B cell (primary cell): ENCODE measurements at regions not wholly inside any gene's neighbourhood (a gene's known extent, or its start where the extent isn't known, plus 50 kb on each side); places are given as distances from the start of the nearest gene placed in this dataset.

Experiments used
- ATAC-seq: fragments of 200-7000 bp; cut with Tn5 transposase; one replicate; pipeline ENCODE4 v1.10.0; 2021; ENCODE audit warnings: low read depth, mild to moderate bottlenecking, moderate number of reproducible peaks, moderate library complexity
- CTCF ChIA-PET: fragments of 350-600 bp; sonication (Branson Sonifier 250); formaldehyde crosslinking; loops from one replicate; lab custom pipeline; 2021; ENCODE audit warnings: antibody characterized with exemption, inconsistent platforms; lab: Charles Lee
- POLR2A ChIA-PET: fragments of 350-600 bp; sonication (Branson Sonifier 250); formaldehyde crosslinking; loops from one replicate; lab custom pipeline; 2021; ENCODE audit warnings: antibody characterized with exemption; lab: Charles Lee
- DNase-seq: peaks from one replicate; pipeline ENCODE4 v3.0.0; 2013
- H2AFZ ChIP-seq: 2 replicates; pipeline ENCODE4 v1.6.1; 2012; ENCODE audit warnings: mild to moderate bottlenecking, low read depth, low read length; ENCODE audit not compliant: insufficient read depth, poor library complexity, severe bottlenecking
- H3K27ac ChIP-seq, 2 donors: 1 replicate in 1 of 2; 2 replicates in 1 of 2; pipeline ENCODE4 v1.5.1; 2012 to 2013; ENCODE audit warnings: low read length in 2 of 2, mild to moderate bottlenecking in 2 of 2, moderate library complexity in 1 of 2
- H3K27me3 ChIP-seq, 4 experiments: fragments of 200-600 bp in 1 of 4; sonication (generic) in 1 of 4; replicated peaks in 1 of 4; 1 replicate in 2 of 4; 2 replicates in 2 of 4; pipeline versions ENCODE4 v1.6.1 to v1.7.0; 2013 to 2016; ENCODE audit warnings: low read length in 3 of 4, mild to moderate bottlenecking in 2 of 4, mixed read lengths in 1 of 4, moderate library complexity in 1 of 4; ENCODE audit not compliant: insufficient read depth in 4 of 4, control insufficient read depth in 3 of 4; ENCODE audit errors: control extremely low read depth in 1 of 4
- H3K36me3 ChIP-seq, 2 experiments: replicated peaks in 1 of 2; 1 replicate in 1 of 2; 2 replicates in 1 of 2; pipeline versions ENCODE4 v1.6.1 to v1.7.1; 2013; ENCODE audit warnings: low read length in 1 of 2; ENCODE audit not compliant: insufficient read depth in 2 of 2, control insufficient read depth in 1 of 2; ENCODE audit errors: control extremely low read depth in 1 of 2, extremely low read depth in 1 of 2
- H3K4me1 ChIP-seq, 2 donors: fragments of 200-600 bp in 1 of 2; sonication (generic) in 1 of 2; 1 replicate in 1 of 2; 2 replicates in 1 of 2; pipeline versions ENCODE4 v1.5.1 to v1.6.1; 2013 to 2017; ENCODE audit warnings: low read length in 2 of 2; ENCODE audit not compliant: control insufficient read depth in 2 of 2, insufficient read depth in 2 of 2
- H3K4me2 ChIP-seq: replicated peaks from 2 replicates; pipeline ENCODE3; 2012; ENCODE audit warnings: mild to moderate bottlenecking, low read depth, low read length; ENCODE audit not compliant: poor library complexity, severe bottlenecking
- H3K4me3 ChIP-seq, 5 experiments: fragments of 200-600 bp in 1 of 5; sonication (generic) in 1 of 5; 1 replicate in 3 of 5; 2 replicates in 2 of 5; pipeline versions ENCODE4 v1.5.1 to v1.7.0; 2011 to 2016; ENCODE audit warnings: low read length in 4 of 5, mild to moderate bottlenecking in 4 of 5, low read depth in 2 of 5, control low read depth in 1 of 5, moderate library complexity in 1 of 5; ENCODE audit not compliant: insufficient read depth in 1 of 5; ENCODE audit errors: control extremely low read depth in 1 of 5, extremely low read depth in 1 of 5
- H3K79me2 ChIP-seq: fragments of 200-600 bp; sonication (generic); one replicate; pipeline ENCODE4 v1.6.0; 2016; ENCODE audit warnings: low read length; ENCODE audit not compliant: control insufficient read depth, insufficient read depth
- H3K9ac ChIP-seq: fragments of 200-600 bp; sonication (generic); 2 replicates; pipeline ENCODE4 v1.6.1; 2017; ENCODE audit warnings: mild to moderate bottlenecking, low read length, moderate library complexity
- H3K9me3 ChIP-seq, 3 donors: one replicate each; pipeline versions ENCODE4 v1.6.1 to v1.7.1; 2013; ENCODE audit warnings: low read length in 2 of 3; ENCODE audit not compliant: control insufficient read depth in 2 of 3, insufficient read depth in 1 of 3; ENCODE audit errors: control extremely low read depth in 1 of 3
- H4K20me1 ChIP-seq: 2 replicates; pipeline ENCODE4 v1.6.0; 2012; ENCODE audit warnings: mild to moderate bottlenecking, low read length; ENCODE audit not compliant: insufficient read depth, control insufficient read depth, poor library complexity, severe bottlenecking
- H3K27ac Mint-ChIP-seq: one replicate; pipeline ENCODE4 v1.8.0; 2021; ENCODE audit warnings: mixed read lengths
- H3K27me3 Mint-ChIP-seq: one replicate; pipeline ENCODE4 v1.8.0; 2021; ENCODE audit warnings: mixed read lengths
- H3K4me1 Mint-ChIP-seq: one replicate; pipeline ENCODE4 v1.8.0; 2021; ENCODE audit warnings: mixed read lengths
- H3K4me3 Mint-ChIP-seq: one replicate; pipeline ENCODE4 v1.8.0; 2021; ENCODE audit warnings: mixed read lengths
- H3K9me3 Mint-ChIP-seq: one replicate; pipeline ENCODE4 v1.8.0; 2022; ENCODE audit warnings: mixed read lengths; ENCODE audit not compliant: insufficient read depth
- EZH2 ChIP-seq: IDR thresholded peaks from 2 replicates; pipeline ENCODE4 v1.6.1; 2012; ENCODE audit warnings: borderline replicate concordance, low read depth, mild to moderate bottlenecking, moderate library complexity, low read length; ENCODE audit not compliant: insufficient read depth, poor library complexity, severe bottlenecking
- WGBS: methylation state at CpG from one replicate; pipeline ENCODE4 v1.1.5; 2013; ENCODE audit warnings: missing lambda C conversion rate; ENCODE audit not compliant: insufficient coverage; 5-methylcytosine and 5-hydroxymethylcytosine counted together
- intact Hi-C: fragments of 100-400 bp; cut with micrococcal nuclease; formaldehyde crosslinking; loops from one replicate; pipeline ENCODE4 v1.10.0; 2022
- TF ChIP-seq, protein P1 (sequence below): fragments of 200-600 bp; IDR thresholded peaks from one replicate; pipeline ENCODE4 v1.8.0; 2022; ENCODE audit warnings: antibody characterized with exemption, mild to moderate bottlenecking

GRCh38 chr14:101137234-101137633 is 233.7 kb upstream of the RTL1 start:
- Histone ChIP-seq H3K79me2 (no peaks in the 10 kb centered on the region), H3K36me3 (no peaks in the 10 kb centered on the region), H3K27me3 (peaks cover 0 to 2% (median 0%) of the 10 kb centered on the region in 4 experiments), H3K9ac (no peak overlapping the region), H3K9me3 (peaks cover 3 to 19% (median 6%) of the 10 kb centered on the region in 3 donors), H3K4me2 (no peak overlapping the region), H4K20me1 (no peaks in the 10 kb centered on the region), H3K4me3 (no peak overlapping the region), H3K27ac (no peak overlapping the region), H3K4me1 (no peaks in the 10 kb centered on the region), H2AFZ (no peak overlapping the region)
- H3K4me3 Mint-ChIP-seq, result no peak overlapping the region
- no peak overlapping the region for H3K27ac Mint-ChIP-seq
- ATAC-seq (no peak), DNase-seq (no peak)
- POLR2A ChIA-PET, result no interaction called here
- intact Hi-C loops, result no loop called here
- no peaks in the 10 kb centered on the region for H3K4me1 Mint-ChIP-seq
- TF ChIP-seq, protein P1, sequence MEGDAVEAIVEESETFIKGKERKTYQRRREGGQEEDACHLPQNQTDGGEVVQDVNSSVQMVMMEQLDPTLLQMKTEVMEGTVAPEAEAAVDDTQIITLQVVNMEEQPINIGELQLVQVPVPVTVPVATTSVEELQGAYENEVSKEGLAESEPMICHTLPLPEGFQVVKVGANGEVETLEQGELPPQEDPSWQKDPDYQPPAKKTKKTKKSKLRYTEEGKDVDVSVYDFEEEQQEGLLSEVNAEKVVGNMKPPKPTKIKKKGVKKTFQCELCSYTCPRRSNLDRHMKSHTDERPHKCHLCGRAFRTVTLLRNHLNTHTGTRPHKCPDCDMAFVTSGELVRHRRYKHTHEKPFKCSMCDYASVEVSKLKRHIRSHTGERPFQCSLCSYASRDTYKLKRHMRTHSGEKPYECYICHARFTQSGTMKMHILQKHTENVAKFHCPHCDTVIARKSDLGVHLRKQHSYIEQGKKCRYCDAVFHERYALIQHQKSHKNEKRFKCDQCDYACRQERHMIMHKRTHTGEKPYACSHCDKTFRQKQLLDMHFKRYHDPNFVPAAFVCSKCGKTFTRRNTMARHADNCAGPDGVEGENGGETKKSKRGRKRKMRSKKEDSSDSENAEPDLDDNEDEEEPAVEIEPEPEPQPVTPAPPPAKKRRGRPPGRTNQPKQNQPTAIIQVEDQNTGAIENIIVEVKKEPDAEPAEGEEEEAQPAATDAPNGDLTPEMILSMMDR, result no peak
- TF ChIP-seq EZH2, result no peak
- peaks cover 12% of the 10 kb centered on the region for H3K9me3 Mint-ChIP-seq
- 86% methylated on average over 5 of the region's 7 CpGs for WGBS
- H3K27me3 Mint-ChIP-seq, result peaks cover 5% of the 10 kb centered on the region
- CTCF ChIA-PET, result no interaction called here

- no peaks in the 10 kb centered on the region for H3K4me1 Mint-ChIP-seq
- H3K9me3 Mint-ChIP-seq, result peaks cover 11% of the 10 kb centered on the region
- H3K27me3 Mint-ChIP-seq, result peaks cover 14% of the 10 kb centered on the region
- no peaks in the 10 kb centered on the region for H3K27me3 ChIP-seq
- no peak overlapping the region for H3K9ac ChIP-seq
- CTCF ChIA-PET, result no interaction called here
- H3K4me2 ChIP-seq, result no peak overlapping the region
- TF ChIP-seq, protein P1, result no peak
- no peak for TF ChIP-seq EZH2
- H3K79me2 ChIP-seq, result no peaks in the 10 kb centered on the region
- no peaks in the 10 kb centered on the region for H3K4me1 ChIP-seq
- no peaks in the 10 kb centered on the region for H4K20me1 ChIP-seq
- no peak overlapping the region for H2AFZ ChIP-seq
- ATAC-seq, result no peak
- POLR2A ChIA-PET, result no interaction called here
- no CpG with 5 or more reads among the region's 2 CpGs for WGBS
- no peak overlapping the region for H3K4me3 ChIP-seq
- no peak overlapping the region for H3K4me3 Mint-ChIP-seq
- no peak for DNase-seq
- intact Hi-C loops, result no loop called here
- no peak overlapping the region for H3K27ac Mint-ChIP-seq
- peaks cover 6 to 14% (median 12%) of the 10 kb centered on the region in 3 donors for H3K9me3 ChIP-seq
- H3K27ac ChIP-seq, result no peak overlapping the region
- H3K36me3 ChIP-seq, result no peaks in the 10 kb centered on the region
These were observed 244.3 kb upstream of the RTL1 start for GRCh38 chr14:101147848-101148247.
